ENCODE measurements at regions not wholly inside any gene's neighbourhood (a gene's known extent, or its start where the extent isn't known, plus 50 kb on each side); places are given as distances from the start of the nearest gene placed in this dataset.

- TF ChIP-seq, protein P1, sequence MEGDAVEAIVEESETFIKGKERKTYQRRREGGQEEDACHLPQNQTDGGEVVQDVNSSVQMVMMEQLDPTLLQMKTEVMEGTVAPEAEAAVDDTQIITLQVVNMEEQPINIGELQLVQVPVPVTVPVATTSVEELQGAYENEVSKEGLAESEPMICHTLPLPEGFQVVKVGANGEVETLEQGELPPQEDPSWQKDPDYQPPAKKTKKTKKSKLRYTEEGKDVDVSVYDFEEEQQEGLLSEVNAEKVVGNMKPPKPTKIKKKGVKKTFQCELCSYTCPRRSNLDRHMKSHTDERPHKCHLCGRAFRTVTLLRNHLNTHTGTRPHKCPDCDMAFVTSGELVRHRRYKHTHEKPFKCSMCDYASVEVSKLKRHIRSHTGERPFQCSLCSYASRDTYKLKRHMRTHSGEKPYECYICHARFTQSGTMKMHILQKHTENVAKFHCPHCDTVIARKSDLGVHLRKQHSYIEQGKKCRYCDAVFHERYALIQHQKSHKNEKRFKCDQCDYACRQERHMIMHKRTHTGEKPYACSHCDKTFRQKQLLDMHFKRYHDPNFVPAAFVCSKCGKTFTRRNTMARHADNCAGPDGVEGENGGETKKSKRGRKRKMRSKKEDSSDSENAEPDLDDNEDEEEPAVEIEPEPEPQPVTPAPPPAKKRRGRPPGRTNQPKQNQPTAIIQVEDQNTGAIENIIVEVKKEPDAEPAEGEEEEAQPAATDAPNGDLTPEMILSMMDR (IDR thresholded peaks at IDR 0.05; ENCODE audit: insufficient read depth, low read depth, low read length): no peak
- no peaks in the 10 kb centered on the region for H3K27me3 ChIP-seq (ENCODE audit: control insufficient read depth, insufficient read depth, low read length)
- POLR2A ChIA-PET: no interaction called here
- no peak overlapping the region for H3K4me3 ChIP-seq (ENCODE audit: low read depth, low read length)
- no peak for DNase-seq (ENCODE audit: low read depth)
- no peaks in the 10 kb centered on the region for H3K36me3 ChIP-seq (ENCODE audit: control insufficient read depth, insufficient read depth, low read length)
- CTCF ChIA-PET: no interaction called here
These were observed 1517.4 kb downstream of the BRD1 start for GRCh38 chr22:48310289-48310688.

DNA sequence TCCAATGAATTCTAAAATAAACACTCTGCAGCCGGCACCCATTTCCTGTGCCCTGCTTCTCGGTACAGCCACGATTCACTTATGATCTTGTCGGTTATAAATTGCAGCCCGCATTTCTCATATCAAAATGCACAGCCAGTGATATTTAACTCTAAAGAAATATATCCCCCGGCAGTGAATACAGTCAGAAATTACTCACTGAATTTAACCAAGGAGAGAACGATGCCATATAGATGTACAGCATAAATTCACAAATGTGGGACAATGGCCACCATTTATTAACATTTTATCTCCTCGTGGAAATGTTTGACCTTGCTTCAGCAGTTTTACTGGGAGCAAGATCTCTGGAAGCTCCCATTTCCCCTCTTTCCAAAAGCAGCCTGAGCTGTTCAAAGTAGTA is 1517.8 kb downstream of the BRD1 start:
- TF ChIP-seq, protein P1 (IDR thresholded peaks at IDR 0.05; ENCODE audit: insufficient read depth, low read depth, low read length): no peak
- H3K27me3 ChIP-seq (ENCODE audit: control insufficient read depth, insufficient read depth, low read length): no peaks in the 10 kb centered on the region
- CTCF ChIA-PET: no interaction called here
- no peak overlapping the region for H3K4me3 ChIP-seq (ENCODE audit: low read depth, low read length)
- no peaks in the 10 kb centered on the region for H3K36me3 ChIP-seq (ENCODE audit: control insufficient read depth, insufficient read depth, low read length)
- POLR2A ChIA-PET: no interaction called here
- DNase-seq (ENCODE audit: low read depth): no peak

GRCh38 chr22:48309115-48309705 is 1518.5 kb downstream of the BRD1 start:
- TF ChIP-seq, protein P1 (IDR thresholded peaks at IDR 0.05; ENCODE audit: insufficient read depth, low read depth, low read length): no peak
- Histone ChIP-seq H3K27me3 (ENCODE audit: control insufficient read depth, insufficient read depth, low read length) (no peaks in the 10 kb centered on the region), H3K36me3 (ENCODE audit: control insufficient read depth, insufficient read depth, low read length) (no peaks in the 10 kb centered on the region), H3K4me3 (ENCODE audit: low read depth, low read length) (no peak overlapping the region)
- ChIA-PET POLR2A (no interaction called here), CTCF (no interaction called here)
- no peak for DNase-seq (ENCODE audit: low read depth)

- DNase-seq (ENCODE audit: low read depth): no peak
- H3K36me3 ChIP-seq (ENCODE audit: control insufficient read depth, insufficient read depth, low read length): no peaks in the 10 kb centered on the region
- H3K4me3 ChIP-seq (ENCODE audit: low read depth, low read length): no peak overlapping the region
- POLR2A ChIA-PET: no interaction called here
- no peaks in the 10 kb centered on the region for H3K27me3 ChIP-seq (ENCODE audit: control insufficient read depth, insufficient read depth, low read length)
- TF ChIP-seq, protein P1 (IDR thresholded peaks at IDR 0.05; ENCODE audit: insufficient read depth, low read depth, low read length): no peak
- CTCF ChIA-PET: no interaction called here
These were observed 1519.7 kb downstream of the BRD1 start for GRCh38 chr22:48307931-48308330.

DNA sequence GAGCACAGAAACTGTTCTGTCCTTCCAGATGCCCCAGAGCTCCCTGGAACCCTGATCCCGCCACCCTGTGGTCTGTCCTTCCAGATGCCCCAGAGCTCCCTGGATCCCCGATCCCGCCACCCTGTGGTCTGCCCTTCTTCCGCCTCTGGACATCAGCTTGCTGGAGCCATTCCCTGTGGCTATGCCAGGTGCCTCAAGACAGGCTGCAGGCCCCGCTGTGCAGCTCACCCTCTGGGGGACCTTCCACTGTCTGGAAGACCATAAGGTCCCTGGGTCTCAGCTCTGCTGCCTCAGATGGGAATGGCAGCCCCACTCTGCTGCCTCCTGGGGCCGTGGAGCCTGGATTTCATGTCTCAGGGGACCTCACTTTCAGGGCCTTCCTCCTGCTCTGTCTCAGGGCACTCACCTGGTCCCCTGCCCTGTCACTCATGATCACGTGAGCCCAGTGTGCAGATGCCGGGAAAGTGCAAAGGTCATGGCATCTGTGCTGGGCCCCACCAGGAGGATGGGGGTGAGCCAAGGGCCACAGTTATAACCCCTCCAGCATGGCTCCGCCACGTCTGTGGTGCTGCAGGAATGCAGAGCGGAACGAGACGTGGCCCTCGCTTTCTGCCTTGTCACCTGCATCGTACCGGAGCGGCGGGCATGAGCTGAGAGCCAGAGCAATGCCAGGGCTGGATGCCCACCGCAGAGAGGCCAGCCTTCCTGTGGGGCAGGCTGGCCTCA is 1520.7 kb downstream of the BRD1 start:
- ChIA-PET POLR2A (no interaction called here), CTCF (no interaction called here)
- Histone ChIP-seq H3K27me3 (ENCODE audit: control insufficient read depth, insufficient read depth, low read length) (no peaks in the 10 kb centered on the region), H3K4me3 (ENCODE audit: low read depth, low read length) (no peak overlapping the region), H3K36me3 (ENCODE audit: control insufficient read depth, insufficient read depth, low read length) (no peaks in the 10 kb centered on the region)
- TF ChIP-seq, protein P1 (IDR thresholded peaks at IDR 0.05; ENCODE audit: insufficient read depth, low read depth, low read length): no peak
- DNase-seq (ENCODE audit: low read depth): no peak

Data from BJ (cell line).